ENCODE measurements at regions not wholly inside any gene's neighbourhood (a gene's known extent, or its start where the extent isn't known, plus 50 kb on each side); places are given as distances from the start of the nearest gene placed in this dataset.

GRCh38 chr9:95810133-95810532, 65.4 kb upstream of the ERCC6L2 start:
- TF ChIP-seq POLR2A (IDR thresholded peaks at IDR 0.05), result no peak
- TF ChIP-seq, protein P1, sequence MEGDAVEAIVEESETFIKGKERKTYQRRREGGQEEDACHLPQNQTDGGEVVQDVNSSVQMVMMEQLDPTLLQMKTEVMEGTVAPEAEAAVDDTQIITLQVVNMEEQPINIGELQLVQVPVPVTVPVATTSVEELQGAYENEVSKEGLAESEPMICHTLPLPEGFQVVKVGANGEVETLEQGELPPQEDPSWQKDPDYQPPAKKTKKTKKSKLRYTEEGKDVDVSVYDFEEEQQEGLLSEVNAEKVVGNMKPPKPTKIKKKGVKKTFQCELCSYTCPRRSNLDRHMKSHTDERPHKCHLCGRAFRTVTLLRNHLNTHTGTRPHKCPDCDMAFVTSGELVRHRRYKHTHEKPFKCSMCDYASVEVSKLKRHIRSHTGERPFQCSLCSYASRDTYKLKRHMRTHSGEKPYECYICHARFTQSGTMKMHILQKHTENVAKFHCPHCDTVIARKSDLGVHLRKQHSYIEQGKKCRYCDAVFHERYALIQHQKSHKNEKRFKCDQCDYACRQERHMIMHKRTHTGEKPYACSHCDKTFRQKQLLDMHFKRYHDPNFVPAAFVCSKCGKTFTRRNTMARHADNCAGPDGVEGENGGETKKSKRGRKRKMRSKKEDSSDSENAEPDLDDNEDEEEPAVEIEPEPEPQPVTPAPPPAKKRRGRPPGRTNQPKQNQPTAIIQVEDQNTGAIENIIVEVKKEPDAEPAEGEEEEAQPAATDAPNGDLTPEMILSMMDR (IDR thresholded peaks at IDR 0.05), result no peak
